SIG-M5 treated with dmso at 0.1 percent for 504 hours (cell line): ENCODE measurements at regions not wholly inside any gene's neighbourhood (a gene's known extent, or its start where the extent isn't known, plus 50 kb on each side); places are given as distances from the start of the nearest gene placed in this dataset.

Experiments used
- DNase-seq: peaks from one replicate; lab custom pipeline; 2025; ENCODE audit not compliant: unreplicated experiment; lab: John Stamatoyannopoulos, UW

GRCh38 chr14:30496852-30497251 lies 62.1 kb upstream of the G2E3 start:
- DNase-seq, result no peak

GRCh38 chr14:30499358-30499757 lies 59.6 kb upstream of the G2E3 start:
- DNase-seq, result no peak

GRCh38 chr14:30500222-30500621 lies 58.7 kb upstream of the G2E3 start:
- DNase-seq, result no peak

GRCh38 chr14:30507209-30507608 lies 51.7 kb upstream of the G2E3 start:
- no peak for DNase-seq
